H1 (cell line): ENCODE measurements at regions not wholly inside any gene's neighbourhood (a gene's known extent, or its start where the extent isn't known, plus 50 kb on each side); places are given as distances from the start of the nearest gene placed in this dataset.

Source experiments
- CTBP2 ChIP-seq: IDR thresholded peaks from 2 replicates; pipeline ENCODE4 v1.7.0; 2011; ENCODE audit warnings: borderline replicate concordance, mild to moderate bottlenecking, moderate library complexity, mixed read lengths, low read length; ENCODE audit not compliant: insufficient read depth, insufficient read length
- EGR1 ChIP-seq: IDR thresholded peaks from 2 replicates; pipeline ENCODE4 v1.6.1; 2011; ENCODE audit warnings: low read depth, low read length, borderline replicate concordance
- HDAC2 ChIP-seq, 2 experiments: fragments of 300-600 bp in 1 of 2; sonication (generic) in 1 of 2; IDR thresholded peaks; 2 replicates each; pipeline ENCODE4 v1.6.1; 2011 to 2012; ENCODE audit warnings: low read depth in 2 of 2, low read length in 2 of 2, mild to moderate bottlenecking in 2 of 2, moderate library complexity in 2 of 2, borderline replicate concordance in 1 of 2, inconsistent platforms in 1 of 2
- KDM1A ChIP-seq: fragments of 200-600, 300-600 bp; sonication (generic); IDR thresholded peaks from 2 replicates; pipeline ENCODE4 v1.7.1; 2016; ENCODE audit warnings: mild to moderate bottlenecking, low read length, borderline replicate concordance
- POLR2A ChIP-seq, 2 experiments: IDR thresholded peaks; 1 replicate in 1 of 2; 2 replicates in 1 of 2; pipeline ENCODE4 v1.6.1; 2011; ENCODE audit warnings: low read depth in 2 of 2, low read length in 2 of 2, mild to moderate bottlenecking in 2 of 2; ENCODE audit errors: control extremely low read depth in 1 of 2
- RXRA ChIP-seq: IDR thresholded peaks from 2 replicates; pipeline ENCODE4 v1.6.1; 2011; ENCODE audit warnings: low read depth, mild to moderate bottlenecking, low read length, moderate library complexity; ENCODE audit not compliant: insufficient read depth
- TAF7 ChIP-seq: optimal IDR thresholded peaks from 2 replicates; pipeline ENCODE3; 2011; ENCODE audit warnings: low read depth, mild to moderate bottlenecking, inconsistent platforms, low read length, moderate library complexity, borderline replicate concordance

DNA sequence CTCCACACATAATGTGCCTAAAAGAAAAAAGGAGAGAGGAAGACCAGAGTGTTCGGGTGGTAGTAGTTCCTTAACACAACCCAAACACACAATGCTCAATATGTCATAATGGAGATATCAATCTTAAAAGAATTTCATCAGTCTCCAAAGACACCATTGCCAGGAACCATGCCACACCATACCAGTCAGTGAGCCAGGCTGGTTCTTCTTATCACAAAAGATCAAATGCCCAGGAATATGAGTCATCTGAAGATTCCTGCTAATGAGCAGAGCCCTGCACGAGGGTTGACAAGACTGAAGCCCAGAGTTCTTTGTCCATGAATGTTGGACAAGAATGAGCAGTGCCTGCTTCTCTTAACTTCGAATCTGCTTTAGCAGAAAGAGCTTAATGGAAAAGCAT lies 262.3 kb downstream of the ZNF516 start (continued):
- TF ChIP-seq TAF7 (no peak), CTBP2 (no peak), RXRA (no peak), POLR2A (IDR thresholded peaks at IDR 0.05; ENCODE audit: control extremely low read depth in 1 of 2, low read depth in 2 of 2, low read length in 2 of 2) (no peak), HDAC2 (IDR thresholded peaks at IDR 0.05; ENCODE audit: borderline replicate concordance in 1 of 2, low read depth in 2 of 2, low read length in 2 of 2) (no peak), KDM1A (no peak), EGR1 (no peak)
